HG03457 (cell line): ENCODE measurements at regions not wholly inside any gene's neighbourhood (a gene's known extent, or its start where the extent isn't known, plus 50 kb on each side); places are given as distances from the start of the nearest gene placed in this dataset.

Source experiments
- ATAC-seq: cut with Tn5 transposase; IDR thresholded peaks from one replicate; pipeline ENCODE4 v1.9.1; 2021; ENCODE audit warnings: moderate number of reproducible peaks; ENCODE audit not compliant: unreplicated experiment

DNA sequence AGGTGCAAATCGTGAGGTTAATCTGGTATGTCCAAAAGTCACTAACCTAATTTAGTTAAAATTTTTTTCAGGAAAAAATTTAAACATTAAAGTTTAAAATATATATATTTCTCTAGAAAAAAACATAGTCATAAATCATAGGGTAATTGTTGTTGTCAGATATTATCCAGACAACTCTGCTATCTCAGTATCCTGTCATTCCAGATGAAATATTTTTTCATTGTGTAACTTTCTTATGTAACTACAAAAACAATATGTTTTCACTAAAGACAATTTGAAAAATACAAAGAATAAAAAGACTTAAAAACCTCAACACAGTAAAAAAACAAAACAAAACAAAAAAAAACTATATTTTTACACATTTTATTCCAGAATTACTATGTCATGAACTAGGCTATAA lies 57.6 kb downstream of the TENT5A start:
- ATAC-seq, result no peak

DNA sequence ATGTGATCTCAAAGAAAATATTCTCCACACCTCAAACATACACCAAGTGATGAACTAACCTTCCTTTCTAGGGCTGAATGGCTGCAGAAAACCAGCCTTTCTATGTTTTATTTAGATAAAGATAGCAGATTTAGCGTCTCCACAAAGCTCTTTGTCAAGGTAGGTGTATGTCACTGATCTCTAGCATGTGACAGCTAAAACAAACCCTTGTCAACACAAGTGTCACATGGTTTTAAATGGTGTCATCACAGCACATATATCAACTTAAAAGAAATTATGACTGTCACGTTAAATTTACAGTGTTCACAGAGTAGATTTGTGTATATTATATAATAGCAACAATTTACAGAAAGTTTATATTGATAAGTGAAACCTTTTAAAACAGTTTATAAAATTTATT lies 58.3 kb downstream of the TENT5A start:
- no peak for ATAC-seq

DNA sequence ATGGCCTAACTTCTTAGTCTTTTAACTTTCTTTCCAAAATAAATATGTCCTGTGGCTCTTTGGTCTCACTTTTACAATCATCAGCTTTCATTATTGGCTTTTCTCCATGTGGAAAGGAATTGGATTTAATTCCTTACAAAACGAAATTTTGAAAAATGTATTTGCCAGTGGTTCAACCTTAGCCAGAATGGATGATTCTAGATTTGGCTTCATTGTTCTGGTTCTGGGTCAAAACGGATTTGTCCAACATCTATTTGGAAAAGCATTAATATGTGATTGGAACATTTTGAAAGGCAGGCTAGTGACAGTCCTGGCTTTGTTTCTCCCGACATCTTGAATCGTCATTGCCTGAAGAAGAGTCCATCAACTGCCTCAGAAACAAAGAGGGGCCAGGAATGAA lies 59.2 kb downstream of the TENT5A start:
- ATAC-seq, result no peak

DNA sequence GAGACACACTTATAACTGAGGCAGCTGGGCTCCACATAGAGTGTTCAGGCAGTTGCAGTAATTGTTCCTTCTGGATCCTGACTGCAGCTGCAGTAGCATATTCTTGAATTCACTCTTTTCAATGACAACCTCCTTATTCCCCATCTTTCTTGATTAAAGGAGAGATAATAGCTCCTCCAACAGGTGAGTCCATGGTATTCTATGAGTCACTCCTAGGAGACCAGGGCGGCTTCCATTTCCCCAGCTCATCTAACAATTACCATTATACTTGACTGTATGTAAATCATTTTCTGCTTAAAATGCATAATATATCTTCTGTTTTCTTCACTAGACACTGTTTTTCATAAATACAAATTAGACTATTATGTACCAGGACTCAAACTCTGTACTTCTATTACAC lies 62.4 kb downstream of the TENT5A start:
- no peak for ATAC-seq

DNA sequence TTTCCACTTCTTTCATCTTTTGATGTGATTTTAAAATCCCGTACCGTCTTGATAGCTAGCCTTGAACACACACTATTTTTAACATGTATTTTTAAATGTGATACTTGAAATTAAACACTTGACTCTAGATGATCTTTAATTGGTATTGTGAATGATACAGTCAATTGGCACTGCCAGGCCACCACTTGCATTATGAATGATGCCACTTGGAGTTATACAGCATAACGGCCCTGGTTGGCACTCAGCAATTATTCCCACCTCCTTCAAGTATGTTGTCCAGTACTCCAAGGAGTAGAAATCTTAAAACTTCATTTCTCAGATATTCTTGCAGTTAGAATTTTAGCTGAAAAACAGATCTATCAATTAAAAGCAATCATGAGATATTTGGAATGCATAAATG lies 62.9 kb downstream of the TENT5A start:
- ATAC-seq, result no peak

DNA sequence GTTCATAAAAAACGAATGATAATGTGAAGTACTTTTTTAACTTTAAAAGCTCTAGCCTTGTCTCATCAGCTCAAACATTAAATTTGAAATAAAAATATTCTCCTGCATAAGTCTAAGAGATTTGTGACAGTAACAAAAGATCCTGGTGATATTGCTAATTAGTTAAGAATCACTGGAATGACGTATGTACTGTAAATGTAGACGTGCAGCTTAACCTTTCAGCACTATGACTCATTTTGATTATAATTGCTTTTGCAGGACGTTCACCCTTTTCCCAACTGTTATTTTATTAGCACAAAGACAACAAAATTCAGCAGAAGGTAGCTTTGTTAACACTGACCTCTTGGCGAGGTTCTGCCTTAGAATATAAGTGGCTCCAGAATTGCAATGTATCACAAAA lies 68.6 kb downstream of the TENT5A start:
- no peak for ATAC-seq

DNA sequence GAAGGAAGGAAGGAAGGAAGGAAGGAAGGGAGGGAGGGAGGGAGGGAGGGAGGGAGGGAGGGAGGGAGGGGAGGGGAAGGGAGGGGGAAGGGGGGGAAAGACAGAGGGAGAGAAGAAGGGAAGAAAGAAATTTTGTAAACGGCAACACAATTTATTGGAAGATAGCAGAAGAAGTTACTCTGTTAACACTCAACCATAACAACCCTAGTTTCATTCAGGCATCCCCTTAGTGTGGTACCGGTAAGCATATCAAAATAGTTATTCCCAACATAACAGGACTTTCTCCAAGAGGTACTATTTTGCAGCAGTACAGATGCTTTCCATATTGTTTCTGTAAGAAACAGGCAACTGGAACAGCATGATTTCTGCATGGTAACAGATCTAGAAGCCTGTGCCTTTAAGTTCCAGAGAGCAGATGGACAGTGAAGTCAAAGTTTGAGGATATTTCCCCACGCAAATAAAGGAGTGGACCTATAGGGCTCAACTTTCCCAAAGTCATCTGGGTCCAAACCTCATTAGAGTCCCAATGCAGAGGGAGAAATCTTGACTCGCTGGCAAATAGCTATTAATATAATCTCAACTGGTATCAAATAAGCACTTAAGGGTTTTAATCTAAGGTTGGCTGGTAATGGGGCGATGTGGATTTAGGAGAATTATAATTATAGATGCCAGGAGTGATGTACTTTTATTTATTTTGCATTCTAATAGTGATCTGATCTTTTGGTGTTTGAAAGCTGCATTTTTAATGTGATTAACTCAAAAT lies 69.4 kb downstream of the TENT5A start:
- ATAC-seq, result no peak

DNA sequence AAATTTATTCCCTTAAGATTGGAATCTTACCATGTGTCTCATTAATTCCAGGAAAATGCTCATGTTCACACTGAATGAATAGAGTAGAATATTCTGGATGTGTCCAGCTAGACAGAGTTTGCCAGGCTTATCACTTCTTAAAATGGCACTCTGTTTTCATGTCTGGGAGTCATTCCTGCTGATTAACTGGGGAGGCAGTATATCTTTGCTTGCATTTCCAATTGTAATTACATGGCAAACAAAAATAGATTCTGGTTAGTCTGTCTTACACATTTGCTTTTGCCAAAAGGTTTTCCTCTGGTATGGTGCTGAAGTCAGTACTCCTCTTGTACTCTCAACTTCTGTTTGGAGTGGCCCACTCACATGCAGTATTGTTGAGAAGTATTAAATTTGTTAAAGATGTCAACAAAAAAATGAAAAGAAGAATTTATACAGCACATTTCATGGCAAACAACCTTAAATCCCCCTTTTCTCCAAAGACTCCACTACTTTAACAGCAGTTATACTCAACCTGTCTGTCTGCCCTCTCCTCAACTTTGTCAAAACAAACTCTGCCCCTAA lies 70.2 kb downstream of the TENT5A start:
- ATAC-seq, result no peak

DNA sequence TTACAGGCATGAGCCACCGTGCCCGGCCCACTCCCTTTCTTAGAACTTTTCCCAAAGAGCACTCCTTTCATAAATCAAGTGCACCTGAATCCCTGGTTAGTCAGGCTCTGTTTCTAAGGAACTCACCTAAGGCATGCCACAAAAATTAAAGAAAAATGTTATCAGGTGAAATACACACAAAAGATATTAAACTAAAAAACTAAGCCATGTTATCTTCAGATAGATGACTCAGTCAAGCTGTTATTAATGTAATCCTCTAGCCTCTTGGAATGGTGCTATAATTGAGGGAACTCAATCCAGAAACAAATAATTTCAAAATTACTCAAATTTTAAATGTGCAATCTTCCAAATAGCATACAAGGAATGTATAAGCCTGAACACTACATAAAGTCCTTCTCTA lies 83.0 kb downstream of the TENT5A start:
- no peak for ATAC-seq

DNA sequence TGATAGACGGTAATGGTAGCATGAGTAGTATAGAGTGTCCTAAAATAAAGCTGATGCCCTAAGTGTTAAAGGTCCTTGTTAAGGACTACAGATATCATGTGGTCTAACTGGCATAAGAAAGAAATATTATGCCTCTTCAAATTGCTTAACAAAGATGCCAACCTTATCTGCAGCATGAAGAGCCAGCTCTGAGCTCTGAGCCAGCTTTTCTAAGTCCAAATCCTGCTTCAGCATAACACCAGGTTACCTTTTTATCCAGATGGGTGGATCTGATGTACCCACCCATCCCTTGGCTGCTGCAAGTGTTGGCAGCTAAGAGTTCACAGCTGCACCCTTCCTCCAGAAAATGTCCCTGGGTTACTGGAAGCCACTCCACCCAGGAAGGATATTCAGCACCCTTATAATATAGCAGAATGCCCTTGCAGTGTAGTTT lies 83.8 kb downstream of the TENT5A start:
- no peak for ATAC-seq

DNA sequence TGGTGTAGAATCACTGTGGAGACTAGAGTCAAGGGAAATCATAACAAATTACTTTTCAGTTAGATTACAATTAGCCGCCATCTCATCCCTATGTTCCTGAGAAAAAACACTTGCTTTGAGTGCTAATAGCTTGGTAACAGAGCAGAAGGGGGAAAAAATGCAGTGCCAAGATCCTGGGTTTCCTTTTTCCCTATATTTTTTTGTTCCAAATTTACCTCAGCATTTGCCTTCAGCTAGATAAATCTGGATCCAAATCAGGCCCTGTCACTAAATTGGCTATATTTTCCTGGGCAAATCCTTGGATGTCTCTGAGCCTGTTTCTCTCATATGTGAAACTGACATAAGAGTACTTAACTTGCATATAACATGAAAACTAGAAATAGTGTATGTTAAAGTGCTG lies 86.0 kb downstream of the TENT5A start:
- no peak for ATAC-seq

DNA sequence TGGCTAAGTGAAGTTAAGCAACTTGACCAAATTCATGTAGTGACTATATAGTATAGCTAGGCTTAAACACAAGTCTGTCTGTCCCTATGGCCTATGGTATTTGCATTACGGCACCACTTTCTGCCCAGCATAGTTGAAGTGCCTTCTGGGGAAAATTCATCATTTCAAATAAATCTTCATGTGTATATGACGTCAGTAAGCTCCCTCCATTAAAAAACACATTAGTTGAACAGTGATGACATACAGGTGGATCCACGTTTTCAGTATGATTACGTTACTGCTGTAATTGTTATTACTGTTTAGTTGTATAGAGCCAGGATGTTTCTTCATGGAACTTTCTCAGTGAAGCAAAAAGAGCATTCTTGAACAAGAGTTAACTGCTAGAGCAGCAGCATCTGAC lies 96.2 kb downstream of the TENT5A start:
- ATAC-seq, result no peak

DNA sequence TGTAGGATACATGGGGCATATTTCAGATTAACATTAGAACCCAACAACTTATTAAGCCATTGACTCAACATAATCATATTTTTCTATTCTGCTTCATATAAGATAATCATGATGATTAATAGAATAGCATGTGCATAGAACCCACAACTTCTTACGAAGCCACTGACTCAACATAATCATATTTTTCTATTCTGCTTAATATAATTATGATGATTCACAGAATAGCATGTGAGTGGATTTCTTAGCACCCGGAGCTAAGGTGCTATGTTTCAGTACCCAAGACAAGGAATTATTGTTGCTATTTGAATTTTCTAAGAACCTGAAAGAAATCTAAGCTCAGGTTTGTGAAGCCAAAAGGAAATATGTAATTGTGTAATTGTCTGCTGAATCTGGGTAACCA lies 96.8 kb downstream of the TENT5A start:
- no peak for ATAC-seq

DNA sequence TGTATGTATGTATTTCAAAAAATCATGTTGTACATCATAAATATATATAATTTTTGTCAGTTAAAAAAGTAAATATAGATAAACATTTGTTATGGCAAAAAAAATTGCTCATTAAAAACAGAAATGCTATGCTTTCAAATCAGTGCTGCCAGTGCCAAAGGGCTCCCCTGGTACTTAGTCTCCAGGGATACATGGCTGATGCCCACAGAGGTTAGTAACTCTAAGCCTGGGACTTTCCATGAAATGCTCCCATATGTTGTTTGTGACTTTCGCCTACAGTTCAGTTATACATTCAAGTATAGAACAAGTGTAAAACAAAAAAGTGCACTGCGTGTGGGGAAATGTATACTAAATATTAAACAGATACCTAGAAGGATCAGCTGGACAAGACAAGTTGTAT lies 104.0 kb downstream of the TENT5A start:
- ATAC-seq, result no peak

DNA sequence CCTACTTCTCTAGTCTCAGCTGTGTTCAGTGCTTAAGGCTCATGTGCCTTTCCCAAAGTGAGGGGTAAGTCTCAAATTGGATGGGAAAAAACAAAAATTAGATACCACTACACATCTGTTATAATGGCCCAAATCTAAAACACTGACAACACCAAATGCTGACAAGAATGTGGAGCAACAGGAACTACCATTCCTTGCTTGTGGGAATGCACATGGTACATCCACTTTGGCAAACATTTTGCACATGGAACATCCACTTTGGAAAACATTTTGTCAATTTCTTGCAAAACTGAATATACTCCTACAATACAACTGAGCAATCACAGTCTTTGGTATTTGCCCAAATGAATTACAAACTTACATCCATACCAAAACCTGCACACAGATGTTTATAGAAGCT lies 109.3 kb downstream of the TENT5A start:
- ATAC-seq, result no peak

DNA sequence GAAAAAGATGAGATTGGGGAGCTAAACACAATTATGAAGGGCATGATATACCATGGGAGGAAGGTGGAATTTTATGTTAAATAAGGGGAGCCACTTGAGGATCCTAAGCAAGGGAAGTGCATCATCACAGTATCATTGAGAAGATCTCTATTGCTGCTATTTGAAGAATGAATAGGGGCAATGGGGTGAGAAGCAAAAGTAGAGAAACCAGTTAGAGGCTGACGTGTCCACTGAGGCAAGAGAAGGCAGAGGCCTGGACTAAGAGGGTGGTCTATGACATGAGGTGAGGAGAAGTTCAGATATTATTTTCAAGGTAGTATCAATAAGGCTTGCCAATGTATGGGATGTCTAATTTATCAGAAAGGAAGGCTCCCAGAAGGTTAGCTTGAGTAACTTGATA lies 111.6 kb downstream of the TENT5A start:
- no peak for ATAC-seq

DNA sequence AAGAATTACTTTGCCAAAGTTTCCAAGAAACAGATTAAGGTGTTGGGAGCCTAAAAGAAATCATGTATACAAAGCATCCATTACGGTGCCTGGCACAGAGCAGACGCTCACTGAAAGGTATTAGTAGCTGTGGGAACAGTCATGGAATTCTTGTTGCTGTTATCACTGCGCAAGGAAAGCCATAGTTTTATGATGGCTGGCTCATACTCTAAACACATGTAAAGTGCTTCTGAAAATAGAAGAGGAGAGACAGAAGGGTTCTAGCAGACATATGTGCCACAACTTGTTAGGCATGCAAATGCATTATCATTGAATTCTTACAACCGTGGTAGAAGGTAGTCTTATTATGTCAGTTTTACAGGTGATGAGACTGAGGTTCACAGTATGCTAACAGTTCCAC lies 112.4 kb downstream of the TENT5A start:
- ATAC-seq, result no peak

DNA sequence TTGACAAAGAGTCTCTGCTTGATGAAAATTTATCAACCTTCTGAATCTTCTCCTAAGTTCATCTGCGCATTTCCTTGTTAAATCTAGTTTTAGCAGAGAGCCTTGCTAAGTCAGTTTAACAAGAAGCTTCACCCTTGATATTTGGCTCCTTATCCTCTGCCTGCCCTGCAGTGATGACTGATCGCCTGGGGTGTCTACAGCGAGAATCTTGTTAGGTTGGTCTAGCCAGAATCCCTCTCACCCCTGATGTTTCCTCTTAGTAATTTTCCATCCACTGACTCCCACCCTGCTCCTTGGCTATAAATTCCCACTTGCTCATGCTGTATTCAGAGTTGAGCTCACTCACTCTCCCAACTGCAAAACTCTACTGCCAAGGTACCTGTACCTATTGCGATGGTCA lies 114.1 kb downstream of the TENT5A start:
- no peak for ATAC-seq

DNA sequence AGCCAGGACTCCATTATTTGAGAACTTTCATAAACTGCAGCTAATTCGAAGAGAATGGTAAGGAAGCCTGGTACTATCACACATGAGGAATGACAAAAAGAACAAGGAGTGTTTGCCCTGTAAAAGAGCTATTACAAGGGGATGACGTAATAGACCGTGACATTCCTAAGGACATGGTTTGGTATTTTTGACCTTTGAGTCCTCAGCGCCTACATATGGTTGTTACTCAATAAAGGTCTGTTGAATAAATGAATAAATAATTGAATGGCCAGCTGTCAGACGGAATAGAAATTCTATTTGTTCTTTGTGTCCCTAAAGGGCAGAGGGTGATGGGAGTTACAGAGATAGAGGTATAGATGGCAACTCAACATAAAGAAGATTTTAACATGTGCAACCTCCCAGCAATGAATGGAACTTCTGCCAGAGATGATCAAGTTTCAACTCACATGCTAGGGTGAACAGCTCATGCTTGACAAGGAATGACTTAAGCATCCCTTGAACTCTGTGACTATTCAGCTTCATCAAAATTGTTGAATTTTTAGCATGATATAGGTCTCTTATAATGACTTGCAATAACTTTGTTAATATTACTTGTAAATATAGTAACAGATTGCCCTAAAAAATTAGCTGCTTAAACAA lies 115.4 kb downstream of the TENT5A start:
- ATAC-seq, result no peak

DNA sequence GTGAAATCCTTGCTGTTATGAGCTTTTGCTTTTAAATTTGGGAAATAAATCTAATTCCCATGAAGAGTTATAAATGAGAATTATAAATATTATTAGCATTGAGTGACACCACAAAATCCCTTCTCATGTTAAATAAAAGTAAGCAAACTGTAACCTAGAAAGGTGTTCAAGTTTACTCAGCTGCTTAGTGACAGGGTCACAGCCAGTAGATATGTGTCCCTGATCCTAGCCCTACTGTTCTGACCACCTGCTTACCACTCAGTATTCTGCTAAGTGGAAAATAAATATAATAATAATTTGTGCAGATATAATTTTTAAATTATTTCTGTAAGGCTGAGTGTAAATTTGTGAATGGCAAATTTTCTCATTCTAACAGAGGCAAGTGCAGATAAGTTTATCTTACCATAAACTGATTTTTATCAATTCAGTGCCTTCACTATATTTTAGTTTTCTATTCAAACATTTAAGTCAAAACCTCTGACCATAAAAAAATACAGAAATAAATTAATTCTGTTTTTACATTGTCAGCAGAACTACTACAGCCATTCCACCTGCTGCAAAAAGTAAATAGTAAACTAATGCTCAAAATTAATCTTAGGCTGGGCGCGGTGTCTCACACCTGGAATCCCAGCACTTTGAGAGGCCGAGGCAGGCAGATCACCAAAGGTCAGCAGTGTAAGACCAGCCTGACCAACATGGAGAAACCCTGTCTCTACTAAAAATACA lies 118.2 kb downstream of the TENT5A start:
- no peak for ATAC-seq

DNA sequence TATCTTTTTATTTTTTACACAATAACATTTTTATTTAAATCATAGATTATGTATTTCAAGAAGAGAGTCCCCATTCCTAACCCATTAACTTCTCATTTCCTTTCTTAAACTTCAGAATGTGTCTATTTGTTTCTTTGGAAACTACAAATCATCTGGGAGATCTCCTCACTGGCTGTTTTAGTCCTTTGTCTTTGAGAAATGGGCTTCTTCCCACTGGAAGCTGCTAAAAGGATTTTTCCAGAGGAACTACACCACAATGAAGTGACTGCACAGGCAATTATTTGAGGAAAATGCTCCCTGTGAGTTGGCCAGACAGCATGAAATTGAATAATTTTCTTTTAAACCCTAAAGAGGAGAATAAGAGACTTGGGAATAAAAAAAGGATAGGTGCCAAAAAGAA lies 119.1 kb downstream of the TENT5A start:
- ATAC-seq, result no peak

DNA sequence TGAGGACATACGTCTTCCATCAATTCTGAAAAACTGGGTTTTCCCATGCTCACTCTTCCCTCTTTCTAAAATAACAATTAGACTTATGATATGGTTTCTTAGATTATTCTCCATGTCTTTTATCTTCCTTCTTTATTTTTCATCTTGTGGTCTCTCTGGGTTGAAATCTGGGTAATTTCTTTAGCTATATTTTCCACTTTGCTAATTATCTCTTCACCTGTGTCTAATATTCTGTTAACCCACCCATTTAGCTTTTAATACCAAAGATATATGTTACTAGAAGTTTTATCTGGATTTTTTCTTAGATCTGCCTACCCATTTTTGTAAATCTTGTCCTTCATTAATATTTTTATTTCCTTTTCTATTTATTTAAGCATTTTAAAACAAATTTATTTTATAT lies 121.8 kb downstream of the TENT5A start:
- no peak for ATAC-seq
